HG02884 (cell line): ENCODE measurements at regions not wholly inside any gene's neighbourhood (a gene's known extent, or its start where the extent isn't known, plus 50 kb on each side); places are given as distances from the start of the nearest gene placed in this dataset.
A peak's percentile ranks its signal among the peaks of the same experiment; 100 is the strongest.
"Not testable (repeated sequence)": the region's sequence is repeated elsewhere in the genome, so short reads cannot be mapped to it uniquely, and the experiment has no call there.

Source experiments
- ATAC-seq: cut with Tn5 transposase; IDR thresholded peaks from one replicate; pipeline ENCODE4 v1.9.1; 2021; ENCODE audit warnings: mild to moderate bottlenecking, moderate library complexity; ENCODE audit not compliant: unreplicated experiment

DNA sequence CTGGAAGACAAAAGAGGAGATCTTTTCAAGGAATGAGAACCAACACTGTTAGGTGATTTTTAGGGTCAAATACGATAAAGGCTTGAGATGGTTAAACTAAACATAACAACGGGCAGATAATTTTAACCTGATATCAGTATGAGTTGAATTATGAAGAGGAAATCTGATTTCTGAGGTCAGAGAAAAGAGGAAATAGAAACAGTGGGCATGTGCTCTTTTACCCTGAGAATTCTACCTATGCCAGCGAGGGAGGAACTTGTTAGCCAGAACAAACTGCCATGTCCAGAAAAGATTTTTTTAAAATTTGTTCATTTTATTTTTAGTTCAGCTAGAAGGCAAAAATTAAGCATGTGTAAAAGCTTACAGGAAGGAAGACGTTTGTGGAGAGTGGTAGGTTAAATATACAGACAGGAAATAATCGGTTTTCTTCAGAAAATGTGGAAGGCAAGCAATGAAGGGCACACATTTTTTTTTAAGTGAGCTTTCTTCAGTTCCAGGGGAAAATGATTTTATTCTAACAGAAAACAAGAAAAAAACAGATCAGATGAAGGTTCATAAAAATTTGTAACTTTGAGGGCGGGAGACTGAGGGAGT is 1745.3 kb downstream of the MRPL39 start:
- ATAC-seq = no peak

DNA sequence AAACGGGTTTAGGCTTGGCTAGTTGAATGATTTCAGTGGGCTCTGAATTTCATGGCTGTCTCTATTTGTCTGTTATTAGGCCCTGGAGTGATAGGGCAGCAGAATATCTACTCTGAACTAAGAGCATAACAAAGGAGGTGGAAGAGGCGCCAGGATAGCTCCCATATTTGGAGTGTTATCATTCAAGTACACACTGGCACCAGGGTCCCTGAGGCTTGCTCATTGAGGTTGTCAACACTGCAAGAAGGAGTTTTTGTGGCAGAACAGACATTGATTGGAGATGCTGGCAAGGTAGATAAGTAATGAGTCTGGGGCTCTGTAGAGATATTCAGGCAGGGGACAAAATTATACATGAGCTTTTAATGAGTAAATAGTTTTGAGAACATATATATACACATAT is 1748.4 kb downstream of the MRPL39 start:
- no peak for ATAC-seq

DNA sequence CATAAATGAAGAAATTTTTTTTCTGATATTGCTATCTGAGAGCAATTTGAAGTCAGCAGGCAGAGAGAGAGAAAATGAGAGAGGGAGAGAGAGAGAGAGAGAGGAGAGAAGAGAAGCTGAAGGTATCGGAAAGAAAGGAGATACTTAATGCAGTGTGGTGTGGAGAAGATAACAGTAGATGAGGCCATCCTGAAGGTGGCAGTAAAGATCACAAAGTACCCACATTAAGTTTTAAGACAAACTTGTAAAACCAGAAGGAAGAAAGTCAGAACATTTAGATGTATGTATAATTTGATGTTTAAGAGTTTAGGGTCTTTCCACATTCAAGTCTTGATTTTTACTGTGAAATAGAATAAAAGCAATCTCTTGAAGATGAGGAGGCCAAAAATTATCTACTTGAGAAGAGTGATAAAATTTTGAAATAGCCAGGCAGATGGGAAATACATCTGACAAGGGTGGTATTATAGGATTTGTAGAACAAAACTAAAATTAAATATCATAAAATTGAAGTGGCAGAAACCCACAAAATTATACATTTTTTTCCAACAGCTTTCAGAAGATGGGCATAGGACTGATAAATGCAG is 1753.4 kb downstream of the MRPL39 start:
- ATAC-seq = peak; percentile 77

GRCh38 chr21:23837564-23837963 is 1769.7 kb downstream of the MRPL39 start:
- ATAC-seq = no peak

DNA sequence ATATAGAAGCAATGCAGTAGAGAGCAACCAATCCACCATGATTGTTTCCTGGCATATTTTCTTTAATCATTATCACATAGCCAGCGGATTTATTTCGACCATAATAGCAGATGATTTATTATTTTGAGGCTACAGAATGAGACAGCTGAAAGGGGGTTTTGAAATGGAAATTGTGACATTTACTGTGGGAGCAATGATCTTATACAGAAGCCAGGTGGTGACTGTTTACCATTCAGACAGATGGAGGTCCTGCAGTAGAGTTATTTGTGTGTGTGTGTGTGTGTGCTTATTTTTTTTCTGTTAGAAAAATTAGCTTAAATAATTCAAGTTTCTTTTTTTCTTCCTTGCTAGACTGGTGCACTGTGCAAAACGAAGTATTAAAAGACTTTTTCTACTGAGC is 1784.5 kb downstream of the MRPL39 start:
- no peak for ATAC-seq

GRCh38 chr21:23817337-23817736 is 1789.9 kb downstream of the MRPL39 start:
- ATAC-seq = no peak

GRCh38 chr21:23812485-23812884 is 1794.8 kb downstream of the MRPL39 start:
- ATAC-seq = no peak

- ATAC-seq = no peak
These were observed 1795.5 kb downstream of the MRPL39 start for GRCh38 chr21:23811805-23812204.

- no peak for ATAC-seq
These were observed 1797.7 kb downstream of the MRPL39 start for GRCh38 chr21:23809573-23809972.

DNA sequence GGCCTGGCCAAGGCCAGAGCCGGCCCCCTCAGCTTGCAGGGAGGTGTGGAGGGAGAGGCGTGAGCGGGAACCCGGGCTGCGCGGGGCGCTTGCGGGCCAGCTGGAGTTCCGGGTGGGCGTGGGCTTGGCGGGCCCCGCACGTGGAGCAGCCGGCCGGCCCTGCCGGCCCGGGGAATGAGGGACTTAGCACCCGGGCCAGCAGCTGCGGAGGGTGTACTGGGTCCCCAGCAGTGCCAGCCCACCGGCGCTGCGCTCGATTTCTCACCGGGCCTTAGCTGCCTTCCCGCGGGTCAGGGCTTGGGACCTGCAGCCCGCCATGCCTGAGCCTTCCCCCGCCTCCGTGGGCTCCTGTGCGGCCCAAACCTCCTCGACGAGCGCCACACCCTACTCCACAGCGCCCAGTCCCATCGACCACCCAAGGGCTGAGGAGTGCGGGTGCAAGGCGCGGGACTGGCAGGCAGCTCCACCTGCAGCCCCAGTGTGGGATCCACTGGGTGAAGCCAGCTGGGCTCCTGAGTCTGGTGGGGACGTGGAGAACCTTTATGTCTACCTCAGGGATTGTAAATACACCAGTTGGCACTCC is 1800.2 kb downstream of the MRPL39 start:
- not testable (repeated sequence) for ATAC-seq

- ATAC-seq = no peak
These were observed 1802.4 kb downstream of the MRPL39 start for GRCh38 chr21:23804866-23805265.

DNA sequence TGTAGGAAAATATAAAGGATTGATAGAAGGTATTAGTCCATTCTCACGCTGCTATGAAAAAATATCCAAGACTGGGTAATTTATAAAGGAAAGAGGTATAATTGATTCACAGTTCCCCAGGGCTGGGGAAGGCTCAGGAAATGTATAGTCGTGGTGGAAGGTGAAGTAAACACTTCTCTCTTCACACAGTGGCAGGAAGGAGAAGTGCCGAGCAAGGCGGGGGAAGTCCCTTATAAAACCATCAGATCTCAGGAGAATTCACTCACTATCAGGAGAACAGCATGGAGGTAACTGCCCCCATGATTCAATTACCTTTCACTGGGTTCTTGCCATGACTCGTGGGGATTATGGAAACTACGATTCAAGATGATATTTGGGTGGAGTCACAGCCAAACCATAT is 1806.0 kb downstream of the MRPL39 start:
- no peak for ATAC-seq

DNA sequence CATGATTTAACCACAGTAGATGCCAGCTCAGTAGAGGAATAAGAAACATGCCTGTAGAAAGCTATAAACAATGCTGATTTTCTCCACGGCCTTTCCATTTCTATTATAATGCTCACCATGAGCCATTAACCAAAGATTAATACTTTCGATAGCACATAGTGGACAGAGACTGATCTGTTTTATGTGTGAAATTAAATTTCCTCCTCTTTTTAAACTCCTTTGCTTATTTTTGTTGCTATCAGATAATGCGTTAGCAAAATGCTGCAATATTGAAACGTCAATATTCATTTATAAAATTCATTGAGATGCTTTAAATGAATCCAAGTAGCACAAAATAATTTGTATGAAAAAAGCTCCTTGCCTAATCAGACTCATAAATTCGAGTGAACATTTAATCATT is 1807.9 kb downstream of the MRPL39 start:
- ATAC-seq = no peak

DNA sequence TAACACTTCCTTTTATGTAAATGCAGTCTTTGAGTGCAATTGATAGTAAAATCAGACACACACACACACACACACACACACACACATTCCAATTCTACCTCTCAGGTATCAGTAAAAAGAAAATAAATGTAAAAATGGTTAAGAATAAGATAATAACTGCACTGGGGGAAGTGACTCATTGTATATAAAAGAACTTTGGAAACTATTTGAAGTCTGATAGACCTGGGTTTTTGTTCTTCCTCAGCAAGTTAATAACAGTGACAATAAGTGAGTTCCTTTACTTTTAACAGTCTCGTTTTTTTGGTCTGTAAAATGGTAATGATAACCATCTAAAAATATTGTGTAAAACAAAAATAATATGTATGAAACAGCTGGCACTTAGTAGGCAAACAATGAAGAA is 1815.0 kb downstream of the MRPL39 start:
- no peak for ATAC-seq

GRCh38 chr21:23789864-23790263 is 1817.4 kb downstream of the MRPL39 start:
- ATAC-seq = no peak

DNA sequence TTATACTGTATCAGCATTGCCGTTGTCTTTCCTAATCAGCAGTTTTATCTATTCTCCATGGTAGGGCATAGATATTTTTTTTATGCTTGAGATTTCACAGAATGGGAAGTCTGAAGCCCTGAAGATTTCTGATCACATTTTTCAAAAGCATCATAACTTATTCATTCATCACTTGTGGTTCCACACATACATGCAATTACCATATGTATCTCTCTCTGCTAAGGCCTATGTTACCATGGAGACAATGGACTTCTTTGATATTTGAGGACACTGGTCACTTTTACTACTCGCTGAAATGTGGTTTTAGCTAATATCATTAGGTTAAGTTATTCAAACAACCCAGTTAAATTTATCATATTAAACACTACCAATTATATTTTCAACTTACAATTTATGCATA is 1827.0 kb downstream of the MRPL39 start:
- ATAC-seq = no peak

GRCh38 chr21:23743821-23744220 is 1863.5 kb downstream of the MRPL39 start:
- ATAC-seq = no peak

DNA sequence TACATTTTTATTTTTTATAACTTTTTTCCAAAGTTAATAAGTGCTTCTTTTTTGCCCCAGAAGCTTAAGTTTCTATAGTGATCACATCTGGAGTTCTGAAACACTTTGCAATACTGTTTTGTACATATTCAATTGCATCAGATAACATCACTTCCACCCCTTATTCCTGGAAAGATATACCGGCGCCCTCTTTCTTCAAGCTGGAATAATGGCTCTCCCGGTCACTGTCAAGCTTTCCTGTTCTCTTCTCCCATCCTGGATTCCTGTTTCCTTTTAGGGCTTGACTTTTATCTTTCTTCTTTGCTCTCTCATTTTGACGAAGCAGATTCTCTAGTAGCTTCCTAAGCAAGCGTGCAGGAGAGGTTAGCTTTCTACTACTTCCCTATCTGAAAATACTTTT is 1866.8 kb downstream of the MRPL39 start:
- ATAC-seq = no peak

GRCh38 chr21:23732776-23733175 is 1874.5 kb downstream of the MRPL39 start:
- no peak for ATAC-seq

DNA sequence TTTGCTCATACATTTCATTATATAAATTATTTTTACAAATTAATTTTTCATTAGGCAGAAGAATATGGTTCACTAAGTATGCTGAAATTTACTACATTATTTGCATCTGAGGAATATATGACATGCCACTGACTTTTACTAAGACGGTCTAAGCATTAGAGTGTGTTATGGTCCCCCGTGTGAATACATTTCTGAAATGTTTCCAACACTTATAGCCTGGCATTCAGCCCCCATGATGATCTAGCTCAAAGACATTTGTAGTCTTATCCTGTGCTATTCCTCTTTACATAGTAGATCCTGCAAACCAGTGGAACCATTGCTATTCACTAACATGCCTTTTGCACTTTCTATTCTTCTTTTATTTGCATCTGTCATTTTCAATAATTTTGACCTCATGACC is 1878.0 kb downstream of the MRPL39 start:
- no peak for ATAC-seq

DNA sequence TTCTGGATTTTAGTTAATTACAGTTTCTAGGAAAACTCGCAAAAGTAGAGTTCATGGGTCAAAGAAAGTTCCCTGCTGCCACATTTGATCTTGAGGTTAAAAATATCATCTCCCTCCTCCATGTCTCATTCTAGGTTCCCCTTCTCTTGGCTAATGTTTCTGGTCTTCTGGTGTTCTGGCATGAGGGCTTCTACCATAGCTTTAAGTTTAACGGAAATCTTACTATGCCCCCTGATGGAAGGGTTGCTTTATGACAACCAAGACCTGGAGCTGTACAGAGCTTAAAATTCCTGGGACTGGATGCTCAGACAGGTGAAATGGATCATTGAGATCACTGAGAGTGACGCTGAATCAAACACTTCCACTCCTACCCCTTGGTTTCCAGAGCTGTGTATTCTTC is 1881.7 kb downstream of the MRPL39 start:
- ATAC-seq = no peak

GRCh38 chr21:23718446-23719285 is 1888.6 kb downstream of the MRPL39 start:
- ATAC-seq = no peak
